NB4 (cell line): ENCODE measurements at regions not wholly inside any gene's neighbourhood (a gene's known extent, or its start where the extent isn't known, plus 50 kb on each side); places are given as distances from the start of the nearest gene placed in this dataset.

Experiments
- CTCF ChIP-seq: IDR thresholded peaks from one replicate; pipeline ENCODE4 v1.5.1; 2012; ENCODE audit warnings: low read depth, low read length
- MAX ChIP-seq: IDR thresholded peaks from 2 replicates; pipeline ENCODE4 v1.6.1; 2011; ENCODE audit warnings: low read depth, low read length
- MYC ChIP-seq: IDR thresholded peaks from 2 replicates; pipeline ENCODE4 v1.6.1; 2011; ENCODE audit warnings: low read depth, low read length
- POLR2A ChIP-seq: IDR thresholded peaks from 2 replicates; pipeline ENCODE4 v1.6.1; 2011; ENCODE audit warnings: mild to moderate bottlenecking; ENCODE audit not compliant: insufficient read length; ENCODE audit errors: extremely low read depth

- TF ChIP-seq CTCF (no peak), MYC (no peak), POLR2A (no peak), MAX (no peak)
Measured at GRCh38 chr20:51916244-51916643, 113.9 kb upstream of the SALL4 start.
